ENCODE measurements at regions not wholly inside any gene's neighbourhood (a gene's known extent, or its start where the extent isn't known, plus 50 kb on each side); places are given as distances from the start of the nearest gene placed in this dataset.

DNA sequence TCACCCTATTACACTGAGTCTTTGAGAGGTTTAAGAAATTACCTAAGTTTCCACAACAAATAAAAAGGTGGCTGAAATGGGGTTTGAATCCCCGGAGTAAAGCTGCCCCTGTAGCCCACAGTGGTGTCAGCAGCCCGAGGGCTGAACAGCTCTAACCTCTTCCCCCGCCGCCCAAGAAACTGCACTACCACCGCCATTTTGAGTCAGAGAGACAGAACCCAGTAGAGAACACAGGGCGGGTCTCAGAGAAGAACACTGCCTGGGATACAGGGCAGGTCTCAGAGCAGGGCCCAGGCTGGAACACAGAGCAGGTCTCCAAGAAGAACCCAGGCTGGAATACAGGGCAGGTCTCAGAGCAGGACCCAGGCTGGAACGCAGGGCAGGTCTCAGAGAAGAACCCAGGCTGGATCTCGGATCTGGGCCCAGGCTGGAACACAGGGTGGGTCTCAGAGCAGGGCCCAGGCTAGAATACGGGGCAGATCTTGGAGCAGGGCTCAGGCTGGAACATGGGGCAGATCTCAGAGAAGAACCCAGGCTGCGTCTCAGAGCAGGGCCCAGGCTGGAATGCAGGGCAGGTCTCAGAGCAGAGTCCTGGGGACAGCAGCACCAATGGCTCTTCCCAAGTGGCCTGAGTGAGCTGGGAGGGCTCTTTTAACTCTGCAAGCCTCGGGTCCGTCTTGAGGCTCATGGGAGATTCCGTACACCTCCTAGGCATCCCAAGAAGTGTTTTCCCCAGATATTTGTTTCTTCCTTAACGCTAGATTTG lies 85.9 kb upstream of the LANCL2 start:
- TF ChIP-seq, protein P1, sequence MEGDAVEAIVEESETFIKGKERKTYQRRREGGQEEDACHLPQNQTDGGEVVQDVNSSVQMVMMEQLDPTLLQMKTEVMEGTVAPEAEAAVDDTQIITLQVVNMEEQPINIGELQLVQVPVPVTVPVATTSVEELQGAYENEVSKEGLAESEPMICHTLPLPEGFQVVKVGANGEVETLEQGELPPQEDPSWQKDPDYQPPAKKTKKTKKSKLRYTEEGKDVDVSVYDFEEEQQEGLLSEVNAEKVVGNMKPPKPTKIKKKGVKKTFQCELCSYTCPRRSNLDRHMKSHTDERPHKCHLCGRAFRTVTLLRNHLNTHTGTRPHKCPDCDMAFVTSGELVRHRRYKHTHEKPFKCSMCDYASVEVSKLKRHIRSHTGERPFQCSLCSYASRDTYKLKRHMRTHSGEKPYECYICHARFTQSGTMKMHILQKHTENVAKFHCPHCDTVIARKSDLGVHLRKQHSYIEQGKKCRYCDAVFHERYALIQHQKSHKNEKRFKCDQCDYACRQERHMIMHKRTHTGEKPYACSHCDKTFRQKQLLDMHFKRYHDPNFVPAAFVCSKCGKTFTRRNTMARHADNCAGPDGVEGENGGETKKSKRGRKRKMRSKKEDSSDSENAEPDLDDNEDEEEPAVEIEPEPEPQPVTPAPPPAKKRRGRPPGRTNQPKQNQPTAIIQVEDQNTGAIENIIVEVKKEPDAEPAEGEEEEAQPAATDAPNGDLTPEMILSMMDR (conservative IDR thresholded peaks at IDR 0.05; ENCODE audit: low read depth in 2 of 2), result no peak
- TF ChIP-seq POLR2AphosphoS5 (IDR thresholded peaks at IDR 0.05; ENCODE audit: low read depth) (no peak), EZH2 (IDR thresholded peaks at IDR 0.05; ENCODE audit: low read depth, unreplicated experiment) (no peak)
